Fibroblast of mammary gland (primary cell): ENCODE measurements at regions not wholly inside any gene's neighbourhood (a gene's known extent, or its start where the extent isn't known, plus 50 kb on each side); places are given as distances from the start of the nearest gene placed in this dataset.

Experiments
- DNase-seq: peaks from one replicate; pipeline ENCODE4 v3.0.0-alpha.2; 2010; ENCODE audit warnings: low read depth
- H3K4me3 ChIP-seq: 2 replicates; pipeline ENCODE4 v1.5.1; 2011; ENCODE audit warnings: low read depth, mild to moderate bottlenecking, low read length, moderate library complexity; ENCODE audit not compliant: control insufficient read depth
- CTCF ChIP-seq: conservative IDR thresholded peaks from 2 replicates; pipeline ENCODE4 v1.5.1; 2011; ENCODE audit warnings: low read depth, low read length, inconsistent platforms; ENCODE audit not compliant: control insufficient read depth, insufficient read depth

GRCh38 chr5:152933056-152933455 lies 528.0 kb upstream of the NMUR2 start:
- TF ChIP-seq CTCF: no peak
- DNase-seq: no peak
- H3K4me3 ChIP-seq: no peak overlapping the region

GRCh38 chr5:152938630-152939029 lies 533.6 kb upstream of the NMUR2 start:
- no peak for DNase-seq
- no peak for TF ChIP-seq CTCF
- H3K4me3 ChIP-seq: no peak overlapping the region

- no peak overlapping the region for H3K4me3 ChIP-seq
- DNase-seq: no peak
- TF ChIP-seq CTCF: no peak
These were observed 537.7 kb upstream of the NMUR2 start for GRCh38 chr5:152942633-152943336.

GRCh38 chr5:152953788-152954483 lies 536.5 kb upstream of the GRIA1 start:
- no peak for DNase-seq
- no peak for TF ChIP-seq CTCF
- H3K4me3 ChIP-seq: no peak overlapping the region

GRCh38 chr5:152956943-152957613 lies 533.4 kb upstream of the GRIA1 start:
- no peak for TF ChIP-seq CTCF
- H3K4me3 ChIP-seq: no peak overlapping the region
- no peak for DNase-seq

- no peak for DNase-seq
- H3K4me3 ChIP-seq: no peak overlapping the region
- TF ChIP-seq CTCF: no peak
These were observed 512.2 kb upstream of the GRIA1 start for GRCh38 chr5:152978141-152978835.
